ENCODE measurements at regions not wholly inside any gene's neighbourhood (a gene's known extent, or its start where the extent isn't known, plus 50 kb on each side); places are given as distances from the start of the nearest gene placed in this dataset.
A peak's percentile ranks its signal among the peaks of the same experiment; 100 is the strongest.

GRCh38 chr6:48289841-48290240 lies 178.8 kb upstream of the PTCHD4 start:
- Histone ChIP-seq H3K79me1 (ENCODE audit: insufficient read depth, low read depth, low read length, poor library complexity, severe bottlenecking) (no peaks in the 10 kb centered on the region), H3K27ac (ENCODE audit: insufficient read length, low read depth, low read length) (no peak overlapping the region), H2AK5ac (ENCODE audit: insufficient read length, low read length) (no peak overlapping the region), H3K4me2 (ENCODE audit: insufficient read depth, insufficient read length, low read length) (no peak overlapping the region), H2BK20ac (ENCODE audit: low read depth, low read length, poor library complexity, severe bottlenecking) (no peak overlapping the region), H3K9ac (ENCODE audit: extremely low read depth, insufficient read length, low read length) (no peak overlapping the region), H3K23me2 (ENCODE audit: insufficient read length, low read depth, low read length, poor library complexity, severe bottlenecking) (no peaks in the 10 kb centered on the region), H3K14ac (ENCODE audit: insufficient read depth, low read length) (no peak overlapping the region), H3T11ph (ENCODE audit: low read length) (no peak overlapping the region), H3K27me3 (ENCODE audit: insufficient read depth, low read length) (no peaks in the 10 kb centered on the region), H3K4me1 (ENCODE audit: insufficient read depth, low read length) (no peaks in the 10 kb centered on the region; the same call in 1 of the 2 replicates), H3K56ac (ENCODE audit: insufficient read length, low read depth, low read length) (no peak overlapping the region), H2BK15ac (ENCODE audit: low read depth, low read length) (no peak overlapping the region), H4K5ac (ENCODE audit: insufficient read length, low read depth, low read length) (no peak overlapping the region), H3K18ac (ENCODE audit: insufficient read length, low read depth, low read length) (no peak overlapping the region), H3K23ac (ENCODE audit: insufficient read length, low read depth, low read length) (no peak overlapping the region), H2BK120ac (ENCODE audit: low read depth, low read length, poor library complexity, severe bottlenecking) (no peak overlapping the region), H3K4ac (ENCODE audit: low read depth, low read length) (no peak overlapping the region), H2BK5ac (ENCODE audit: insufficient read length, low read length) (no peak overlapping the region), H4K20me1 (ENCODE audit: control insufficient read depth, insufficient read depth, insufficient read length) (no peaks in the 10 kb centered on the region), H4K8ac (replicated peaks; ENCODE audit: insufficient read length, low read depth, low read length) (no peak overlapping the region), H2BK12ac (ENCODE audit: insufficient read length, low read depth, low read length) (no peak overlapping the region), H4K91ac (ENCODE audit: insufficient read length, low read depth, low read length) (no peak overlapping the region), H2AFZ (ENCODE audit: low read length) (peak overlapping the region; percentile 56), H3K9me3 (ENCODE audit: control insufficient read depth, low read depth, low read length) (no peaks in the 10 kb centered on the region), H3K79me2 (ENCODE audit: insufficient read depth, low read length) (no peaks in the 10 kb centered on the region)
- Mint-ChIP-seq H3K4me1 (peaks cover 6 to 12% of the 10 kb centered on the region in 2 experiments; a peak in 3 of 4 replicates), H3K27me3 (ENCODE audit: low read depth) (no peaks in the 10 kb centered on the region), H3K27ac (no peak overlapping the region), H3K4me3 (no peak overlapping the region), H3K36me3 (ENCODE audit: insufficient read depth in 1 of 3, low read depth in 3 of 3) (peaks cover 0 to 9% (median 0%) of the 10 kb centered on the region in 3 experiments; a peak in 2 of 7 replicates), H3K9me3 (peaks cover 0 to 4% of the 10 kb centered on the region in 2 experiments; a peak in 3 of 5 replicates)
- no peak for DNase-seq
- no CpG with 5 or more reads among the region's 5 CpGs for WGBS (ENCODE audit: extremely low coverage, insufficient read length, low lambda C conversion rate)
- TF ChIP-seq, protein P1, sequence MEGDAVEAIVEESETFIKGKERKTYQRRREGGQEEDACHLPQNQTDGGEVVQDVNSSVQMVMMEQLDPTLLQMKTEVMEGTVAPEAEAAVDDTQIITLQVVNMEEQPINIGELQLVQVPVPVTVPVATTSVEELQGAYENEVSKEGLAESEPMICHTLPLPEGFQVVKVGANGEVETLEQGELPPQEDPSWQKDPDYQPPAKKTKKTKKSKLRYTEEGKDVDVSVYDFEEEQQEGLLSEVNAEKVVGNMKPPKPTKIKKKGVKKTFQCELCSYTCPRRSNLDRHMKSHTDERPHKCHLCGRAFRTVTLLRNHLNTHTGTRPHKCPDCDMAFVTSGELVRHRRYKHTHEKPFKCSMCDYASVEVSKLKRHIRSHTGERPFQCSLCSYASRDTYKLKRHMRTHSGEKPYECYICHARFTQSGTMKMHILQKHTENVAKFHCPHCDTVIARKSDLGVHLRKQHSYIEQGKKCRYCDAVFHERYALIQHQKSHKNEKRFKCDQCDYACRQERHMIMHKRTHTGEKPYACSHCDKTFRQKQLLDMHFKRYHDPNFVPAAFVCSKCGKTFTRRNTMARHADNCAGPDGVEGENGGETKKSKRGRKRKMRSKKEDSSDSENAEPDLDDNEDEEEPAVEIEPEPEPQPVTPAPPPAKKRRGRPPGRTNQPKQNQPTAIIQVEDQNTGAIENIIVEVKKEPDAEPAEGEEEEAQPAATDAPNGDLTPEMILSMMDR (conservative IDR thresholded peaks at IDR 0.05) = no peak

All from H9 (cell line).